ENCODE measurements at regions not wholly inside any gene's neighbourhood (a gene's known extent, or its start where the extent isn't known, plus 50 kb on each side); places are given as distances from the start of the nearest gene placed in this dataset.

- DNase-seq (ENCODE audit: low read depth): no peak
- TF ChIP-seq CTCF (IDR thresholded peaks at IDR 0.05; ENCODE audit: low read length, missing control alignments): no peak
- H3K4me3 ChIP-seq (replicated peaks; ENCODE audit: low read depth, low read length): no peak overlapping the region
Observed at GRCh38 chr10:8510471-8510870, 456.0 kb downstream of the GATA3 start.

- no peak for DNase-seq (ENCODE audit: low read depth)
- no peak for TF ChIP-seq CTCF (IDR thresholded peaks at IDR 0.05; ENCODE audit: low read length, missing control alignments)
Observed at GRCh38 chr10:8511026-8511425, 456.5 kb downstream of the GATA3 start.

GRCh38 chr10:8513155-8514147, 459.0 kb downstream of the GATA3 start:
- H3K4me3 ChIP-seq (replicated peaks; ENCODE audit: low read depth, low read length): no peak overlapping the region
- DNase-seq (ENCODE audit: low read depth): no peak
- TF ChIP-seq CTCF (IDR thresholded peaks at IDR 0.05; ENCODE audit: low read length, missing control alignments): no peak

More at GRCh38 chr10:8511026-8511425, 456.5 kb downstream of the GATA3 start:
- H3K4me3 ChIP-seq (replicated peaks; ENCODE audit: low read depth, low read length): no peak overlapping the region

- no peak for DNase-seq (ENCODE audit: low read depth)
- TF ChIP-seq CTCF (IDR thresholded peaks at IDR 0.05; ENCODE audit: low read length, missing control alignments): no peak
- no peak overlapping the region for H3K4me3 ChIP-seq (replicated peaks; ENCODE audit: low read depth, low read length)
Observed at GRCh38 chr10:8520382-8520781, 465.9 kb downstream of the GATA3 start.

GRCh38 chr10:8527773-8528172, 473.3 kb downstream of the GATA3 start:
- no peak for DNase-seq (ENCODE audit: low read depth)
- TF ChIP-seq CTCF (IDR thresholded peaks at IDR 0.05; ENCODE audit: low read length, missing control alignments): no peak

GRCh38 chr10:8531116-8531515, 476.6 kb downstream of the GATA3 start:
- no peak overlapping the region for H3K4me3 ChIP-seq (replicated peaks; ENCODE audit: low read depth, low read length)
- TF ChIP-seq CTCF (IDR thresholded peaks at IDR 0.05; ENCODE audit: low read length, missing control alignments): no peak
- DNase-seq (ENCODE audit: low read depth): no peak

More at GRCh38 chr10:8527773-8528172, 473.3 kb downstream of the GATA3 start:
- H3K4me3 ChIP-seq (replicated peaks; ENCODE audit: low read depth, low read length): no peak overlapping the region
